Fibroblast of peridontal ligament (primary cell): ENCODE measurements at regions not wholly inside any gene's neighbourhood (a gene's known extent, or its start where the extent isn't known, plus 50 kb on each side); places are given as distances from the start of the nearest gene placed in this dataset.

Source experiments
- DNase-seq: peaks from one replicate; pipeline ENCODE4 v3.0.0-alpha.2; 2010; ENCODE audit errors: extremely low read depth

DNA sequence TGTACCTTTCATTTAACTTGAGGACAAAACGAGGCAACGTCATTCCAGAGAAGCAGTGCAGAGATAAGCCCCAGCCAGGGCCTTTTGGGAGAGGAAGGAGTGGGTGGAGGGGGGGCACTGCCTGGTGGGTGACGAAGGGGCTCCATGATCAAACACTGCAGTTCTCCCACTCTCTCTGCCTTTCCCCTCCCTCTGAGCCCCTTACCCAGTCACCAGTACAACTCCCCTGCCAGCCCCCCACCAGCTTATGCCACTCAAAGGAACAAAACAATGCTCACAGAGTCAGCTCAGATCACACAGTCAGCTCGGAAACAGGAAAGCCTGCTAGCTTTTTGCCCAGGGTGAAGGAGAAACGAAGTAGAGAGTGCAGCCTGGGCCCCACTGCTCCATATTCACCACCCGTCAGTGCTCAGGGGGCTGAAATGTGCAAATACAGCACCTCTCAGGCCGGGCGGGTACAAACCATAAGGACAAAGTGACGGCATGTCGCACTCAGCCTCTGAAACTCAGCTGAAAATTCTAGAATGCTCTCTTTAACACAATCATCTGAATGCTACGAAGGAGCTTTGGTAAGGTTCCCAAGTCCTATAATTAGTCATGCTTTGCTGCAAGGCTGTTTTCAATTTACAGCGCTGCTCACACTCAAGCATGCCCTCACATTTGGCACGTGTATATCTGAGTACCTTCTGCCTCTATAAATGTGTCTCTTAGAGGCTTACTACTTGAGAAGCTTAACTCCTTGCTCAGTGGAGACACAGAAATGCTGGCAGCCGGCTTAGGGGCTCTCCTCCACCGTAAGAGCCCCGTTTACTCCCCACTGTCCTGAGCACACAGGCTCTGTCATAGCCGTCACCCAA is 65.8 kb upstream of the RAB4A start:
- DNase-seq: peak; percentile 82

DNA sequence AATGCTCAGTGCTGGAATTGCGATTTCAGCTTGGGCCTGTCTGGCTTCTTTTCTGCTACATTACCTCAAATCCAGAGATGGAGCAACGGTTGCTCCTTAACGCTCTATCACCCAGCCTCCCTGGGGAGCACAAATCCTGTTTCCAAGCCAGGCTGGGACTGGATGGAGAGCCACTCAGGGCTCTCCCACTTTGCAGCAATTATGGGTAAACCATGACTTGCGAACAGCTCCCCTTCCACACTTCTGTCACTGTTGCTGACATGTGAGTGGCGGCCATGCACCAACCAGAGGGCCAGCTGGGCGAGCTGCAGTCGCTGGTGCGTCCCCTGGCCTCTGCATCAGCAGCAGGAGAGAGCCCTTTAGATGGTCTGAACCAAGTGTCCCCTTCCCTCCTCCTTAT is 65.1 kb upstream of the RAB4A start:
- DNase-seq: no peak

- DNase-seq: no peak
Measured at GRCh38 chr1:229207916-229208315, 63.0 kb upstream of the RAB4A start.

- peak; percentile 34 for DNase-seq
Measured at GRCh38 chr1:229208481-229208880, 62.4 kb upstream of the RAB4A start.

- no peak for DNase-seq
Measured at GRCh38 chr1:229209386-229209785, 61.5 kb upstream of the RAB4A start.

DNA sequence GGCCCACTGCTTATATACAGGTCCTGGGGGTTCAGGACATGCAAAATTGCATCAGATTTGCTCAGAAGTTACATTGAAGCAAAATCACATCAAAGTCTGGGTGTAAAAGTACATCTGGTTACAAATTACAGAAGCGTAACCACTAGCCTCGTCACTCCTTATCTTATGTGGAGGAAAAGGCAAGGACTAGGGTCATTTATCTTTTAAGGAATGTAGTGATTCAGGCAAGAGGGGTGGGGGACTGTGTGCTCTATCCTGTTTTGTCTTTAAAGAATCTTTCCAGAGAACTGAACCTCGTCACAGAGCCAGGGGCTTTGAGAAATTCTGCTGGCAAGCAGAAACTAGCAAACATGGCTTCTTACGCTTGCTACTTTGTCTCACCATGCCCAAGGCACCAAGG is 61.1 kb upstream of the RAB4A start:
- no peak for DNase-seq

DNA sequence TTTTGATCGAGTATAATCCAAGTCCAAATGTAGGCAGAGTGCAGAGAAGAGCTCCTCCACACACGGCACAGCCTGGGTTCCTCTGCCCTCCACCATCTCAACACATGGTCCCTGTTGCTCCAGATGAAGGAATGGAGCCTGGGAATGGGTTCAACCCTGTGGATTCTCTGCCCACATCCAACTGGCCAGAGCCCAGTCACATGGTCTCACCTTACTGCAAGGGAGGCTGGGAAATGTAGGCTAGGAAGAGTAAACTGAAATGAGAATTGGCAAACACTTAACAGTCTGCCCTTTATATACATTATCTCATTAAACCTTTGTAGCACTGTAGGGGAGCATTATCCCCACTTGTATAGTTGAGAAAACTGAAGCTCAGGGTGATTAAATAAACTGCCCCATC is 60.1 kb upstream of the RAB4A start:
- no peak for DNase-seq

DNA sequence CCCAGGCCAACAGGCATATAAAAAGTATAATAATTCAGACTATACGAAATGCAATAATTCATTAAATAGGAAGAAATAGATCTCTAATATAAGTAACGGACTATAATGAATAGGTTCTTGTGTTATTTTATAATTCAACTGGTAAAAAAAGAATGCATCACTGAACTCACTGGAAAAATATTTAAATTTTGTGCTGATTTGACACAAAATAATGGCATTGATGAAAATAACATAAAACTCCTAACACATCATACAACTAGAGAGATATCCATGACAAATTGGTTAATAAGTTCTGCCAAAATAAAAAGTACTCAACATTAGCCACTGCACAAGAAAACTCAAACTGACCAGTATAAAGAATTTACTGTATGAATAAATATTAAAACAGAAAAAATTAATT is 57.1 kb upstream of the RAB4A start:
- DNase-seq: no peak

GRCh38 chr1:229217716-229218115 is 53.2 kb upstream of the RAB4A start:
- no peak for DNase-seq

GRCh38 chr1:229218612-229219025 is 52.3 kb upstream of the RAB4A start:
- DNase-seq: no peak

- no peak for DNase-seq
Measured at GRCh38 chr1:229220163-229220846, 50.6 kb upstream of the RAB4A start.

DNA sequence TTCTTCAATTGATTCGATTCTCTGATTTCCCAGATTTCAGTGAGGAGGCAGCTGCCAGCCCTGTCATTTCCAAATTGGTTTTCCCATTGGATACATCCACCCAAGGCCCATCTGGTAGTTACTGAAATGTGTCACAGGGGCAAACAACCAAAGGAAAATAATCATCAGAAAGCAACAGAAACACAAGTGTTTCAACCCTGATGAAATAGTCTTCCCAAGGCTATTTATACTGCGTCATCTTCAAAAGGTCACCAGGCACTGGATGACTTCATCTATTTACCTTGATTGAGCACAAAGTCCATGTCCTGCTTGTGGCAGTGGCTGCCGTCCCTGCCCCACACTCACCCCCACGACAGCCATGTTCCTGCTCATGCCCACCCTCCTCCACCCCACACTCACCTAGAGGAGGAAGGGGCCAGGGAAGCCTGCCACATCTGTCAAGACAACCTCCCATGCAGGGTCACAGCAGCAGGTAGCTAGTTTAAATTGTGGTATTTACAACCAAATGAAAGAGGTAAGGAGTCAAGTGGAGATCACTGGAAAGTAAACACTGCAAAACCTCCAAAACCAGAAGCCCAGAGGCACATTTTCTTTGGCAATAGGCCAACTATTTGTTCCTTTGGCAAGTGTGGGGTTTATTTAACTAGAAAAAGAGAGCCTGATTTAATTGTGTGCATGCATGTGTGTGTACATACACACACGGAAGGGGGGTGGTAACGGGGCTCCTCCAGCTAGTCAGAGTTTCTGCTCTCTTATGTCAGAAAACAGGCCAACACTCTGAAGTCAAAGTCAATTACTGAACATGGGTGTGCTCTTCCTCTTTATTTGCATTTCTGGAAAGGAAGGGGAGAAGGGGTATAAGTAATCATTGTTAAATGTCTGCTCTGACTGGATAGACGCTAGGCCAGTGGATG is 49.5 kb upstream of the RAB4A start:
- DNase-seq: no peak
